A673 (cell line): ENCODE measurements at regions not wholly inside any gene's neighbourhood (a gene's known extent, or its start where the extent isn't known, plus 50 kb on each side); places are given as distances from the start of the nearest gene placed in this dataset.

Source experiments
- BruUV-seq: library from RNA; stranded (reverse); fragments of 400-500 nt; replicated peaks from 2 replicates; lab custom pipeline; 2021; lab: Mats Ljungman, UMichigan
- CTCF ChIA-PET: fragments of 300-600 bp; sonication (Branson Sonifier 250); formaldehyde crosslinking; loops from one replicate; lab custom pipeline; 2022; ENCODE audit warnings: antibody characterized with exemption; lab: Charles Lee
- POLR2A ChIA-PET: fragments of 300-600 bp; sonication (Branson Sonifier 250); formaldehyde crosslinking; loops from one replicate; lab custom pipeline; 2022; ENCODE audit warnings: antibody characterized with exemption; ENCODE audit not compliant: low non-redundant PET; lab: Charles Lee
- DNase-seq: peaks from one replicate; pipeline ENCODE4 v3.0.0-alpha.2; 2015; ENCODE audit warnings: low spot score
- H3K27ac ChIP-seq: fragments of 200-600 bp; sonication (generic); 2 replicates; pipeline ENCODE4 v1.5.1; 2016; ENCODE audit warnings: mixed run types, low read depth, mild to moderate bottlenecking, mixed read lengths, antibody characterized with exemption, low read length; ENCODE audit not compliant: poor library complexity, severe bottlenecking
- H3K27me3 ChIP-seq: fragments of 200-600 bp; sonication (generic); replicated peaks from 2 replicates; pipeline ENCODE4 v1.6.1; 2017; ENCODE audit warnings: mixed run types, low read depth, mild to moderate bottlenecking, mixed read lengths, antibody characterized with exemption, low read length; ENCODE audit not compliant: insufficient read depth, poor library complexity
- H3K36me3 ChIP-seq: fragments of 200-600 bp; sonication (generic); 2 replicates; pipeline ENCODE4 v1.6.1; 2016; ENCODE audit warnings: mixed run types, mild to moderate bottlenecking, mixed read lengths, antibody characterized with exemption, low read length; ENCODE audit not compliant: insufficient read depth, poor library complexity, severe bottlenecking
- H3K4me1 ChIP-seq: fragments of 200-600 bp; sonication (generic); 2 replicates; pipeline ENCODE4 v1.6.1; 2017; ENCODE audit warnings: mixed run types, mild to moderate bottlenecking, mixed read lengths, antibody characterized with exemption, low read length; ENCODE audit not compliant: insufficient read depth, poor library complexity, severe bottlenecking
- H3K4me3 ChIP-seq: fragments of 200-600 bp; sonication (generic); 2 replicates; pipeline ENCODE4 v1.5.1; 2016; ENCODE audit warnings: low read depth, mixed run types, mild to moderate bottlenecking, mixed read lengths, low read length; ENCODE audit not compliant: poor library complexity, severe bottlenecking
- H3K9me3 ChIP-seq: fragments of 200-600 bp; sonication (generic); 2 replicates; pipeline ENCODE4 v1.6.1; 2016; ENCODE audit warnings: mixed run types, low read depth, mild to moderate bottlenecking, mixed read lengths, antibody characterized with exemption, low read length; ENCODE audit not compliant: poor library complexity, severe bottlenecking
- EZH2 ChIP-seq: fragments of 200-600 bp; sonication (generic); IDR thresholded peaks from 2 replicates; pipeline ENCODE4 v1.6.1; 2017; ENCODE audit warnings: borderline replicate concordance, low read depth, mild to moderate bottlenecking, mixed read lengths, antibody characterized with exemption, low read length; ENCODE audit not compliant: poor library complexity, severe bottlenecking
- intact Hi-C: fragments of 100-400 bp; cut with micrococcal nuclease; formaldehyde crosslinking; loops from one replicate; pipeline ENCODE4 v1.10.0; 2022; ENCODE audit not compliant: unreplicated experiment
- TF ChIP-seq, protein P1 (sequence below): fragments of 300-800, 200-600 bp; sonication (generic); conservative IDR thresholded peaks from 2 replicates; pipeline ENCODE4 v1.5.1; 2017; ENCODE audit warnings: low read depth, mild to moderate bottlenecking, antibody characterized with exemption, low read length, moderate library complexity, mixed read lengths

DNA sequence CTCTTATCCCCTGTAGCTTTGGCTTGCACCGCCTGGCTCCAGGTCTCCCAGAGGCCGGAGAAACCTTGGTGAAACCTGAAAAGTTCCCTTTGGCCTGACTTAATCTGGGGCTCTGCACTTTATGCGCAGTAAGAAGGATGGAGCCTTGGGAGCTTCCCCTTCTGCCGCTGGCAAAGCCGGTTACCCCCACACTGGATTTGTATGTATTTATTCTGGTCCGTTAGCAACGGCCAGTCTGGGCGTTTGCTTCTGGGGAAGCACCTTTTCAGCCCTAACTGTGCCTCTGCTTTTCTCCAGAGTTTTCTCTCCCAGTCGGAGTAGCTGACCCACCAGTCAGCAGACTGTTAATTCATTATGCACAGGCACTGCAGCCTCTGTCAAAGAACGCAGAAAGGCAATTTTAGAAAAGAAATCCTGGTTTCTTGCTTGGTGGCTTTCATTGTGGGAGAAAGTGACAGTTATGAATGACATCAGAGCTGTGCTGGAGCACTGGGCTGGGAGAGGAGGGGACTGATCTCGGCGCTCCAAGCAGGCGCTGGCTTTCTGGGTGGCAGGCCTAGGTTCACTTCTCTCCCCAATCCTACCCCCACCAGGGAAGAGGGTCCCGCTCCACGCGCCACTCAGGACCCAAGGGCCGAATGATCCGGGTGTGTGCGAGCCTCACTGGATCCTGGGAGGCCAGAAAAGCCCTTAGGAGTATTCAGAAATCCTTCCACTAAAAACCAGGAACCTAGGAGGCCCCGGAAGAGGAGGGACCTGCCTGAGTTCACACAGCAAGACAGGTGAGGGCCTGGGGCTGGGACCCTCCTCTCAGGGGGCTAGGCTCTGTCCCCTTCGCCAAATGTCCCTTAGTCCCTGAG, 70.2 kb downstream of the RTL6 start:
- intact Hi-C loops = no loop called here
- Histone ChIP-seq H3K4me3 (no peak overlapping the region), H3K36me3 (no peaks in the 10 kb centered on the region), H3K4me1 (no peaks in the 10 kb centered on the region), H3K9me3 (no peaks in the 10 kb centered on the region), H3K27me3 (no peaks in the 10 kb centered on the region), H3K27ac (no peak overlapping the region)
- no TSS peak for BruUV-seq
- ChIA-PET CTCF (no interaction called here), POLR2A (no interaction called here)
- no peak for DNase-seq
- TF ChIP-seq EZH2 = no peak
- TF ChIP-seq, protein P1, sequence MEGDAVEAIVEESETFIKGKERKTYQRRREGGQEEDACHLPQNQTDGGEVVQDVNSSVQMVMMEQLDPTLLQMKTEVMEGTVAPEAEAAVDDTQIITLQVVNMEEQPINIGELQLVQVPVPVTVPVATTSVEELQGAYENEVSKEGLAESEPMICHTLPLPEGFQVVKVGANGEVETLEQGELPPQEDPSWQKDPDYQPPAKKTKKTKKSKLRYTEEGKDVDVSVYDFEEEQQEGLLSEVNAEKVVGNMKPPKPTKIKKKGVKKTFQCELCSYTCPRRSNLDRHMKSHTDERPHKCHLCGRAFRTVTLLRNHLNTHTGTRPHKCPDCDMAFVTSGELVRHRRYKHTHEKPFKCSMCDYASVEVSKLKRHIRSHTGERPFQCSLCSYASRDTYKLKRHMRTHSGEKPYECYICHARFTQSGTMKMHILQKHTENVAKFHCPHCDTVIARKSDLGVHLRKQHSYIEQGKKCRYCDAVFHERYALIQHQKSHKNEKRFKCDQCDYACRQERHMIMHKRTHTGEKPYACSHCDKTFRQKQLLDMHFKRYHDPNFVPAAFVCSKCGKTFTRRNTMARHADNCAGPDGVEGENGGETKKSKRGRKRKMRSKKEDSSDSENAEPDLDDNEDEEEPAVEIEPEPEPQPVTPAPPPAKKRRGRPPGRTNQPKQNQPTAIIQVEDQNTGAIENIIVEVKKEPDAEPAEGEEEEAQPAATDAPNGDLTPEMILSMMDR = no peak

DNA sequence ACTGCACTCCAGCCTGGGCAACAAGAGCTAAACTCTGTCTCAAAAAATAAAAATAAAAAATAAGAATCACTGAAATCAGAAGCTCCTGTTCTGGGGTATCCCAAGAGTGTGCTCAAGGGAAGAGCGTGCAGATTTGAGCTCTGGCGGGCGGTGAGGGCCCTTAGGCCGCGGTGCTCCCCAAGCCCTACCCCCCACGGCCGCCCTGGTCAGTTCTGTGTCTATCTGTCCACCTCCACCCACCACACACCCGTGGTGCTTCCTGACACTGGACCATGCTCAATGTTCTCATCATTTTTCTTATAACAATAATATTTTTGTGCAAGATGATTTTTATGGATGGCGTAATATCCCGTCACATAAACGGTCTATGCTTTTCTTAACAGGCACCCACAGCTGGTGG, 71.1 kb downstream of the RTL6 start:
- no peak for DNase-seq
- Histone ChIP-seq H3K4me1 (no peaks in the 10 kb centered on the region), H3K27me3 (no peaks in the 10 kb centered on the region), H3K4me3 (no peak overlapping the region), H3K27ac (no peak overlapping the region), H3K36me3 (no peaks in the 10 kb centered on the region), H3K9me3 (no peaks in the 10 kb centered on the region)
- no TSS peak for BruUV-seq
- ChIA-PET POLR2A (no interaction called here), CTCF (no interaction called here)
- no peak for TF ChIP-seq EZH2
- TF ChIP-seq, protein P1 = no peak
- intact Hi-C loops = no loop called here

DNA sequence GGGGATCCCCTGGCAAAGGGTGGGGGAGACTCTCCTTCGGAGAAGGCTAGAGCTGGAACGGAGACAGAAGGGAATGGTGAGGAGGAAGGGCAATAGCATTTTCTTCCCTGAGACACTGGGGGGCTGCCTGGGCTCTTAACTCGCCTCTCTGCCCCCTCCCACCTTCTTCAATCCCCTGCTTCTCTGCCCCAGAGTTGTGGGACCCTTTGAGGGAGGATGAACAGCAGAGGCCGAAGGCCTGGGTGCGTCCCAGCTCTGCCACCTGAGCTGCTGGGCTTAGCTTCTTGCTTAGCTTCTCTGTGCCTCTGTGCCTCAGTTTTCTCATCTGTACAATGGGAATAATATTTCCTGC, 72.4 kb downstream of the RTL6 start:
- no peaks in the 10 kb centered on the region for H3K27me3 ChIP-seq
- H3K9me3 ChIP-seq = no peaks in the 10 kb centered on the region
- TF ChIP-seq, protein P1 = no peak
- no peak for TF ChIP-seq EZH2
- H3K36me3 ChIP-seq = no peaks in the 10 kb centered on the region
- CTCF ChIA-PET = no interaction called here
- DNase-seq = no peak
- POLR2A ChIA-PET = no interaction called here
- BruUV-seq = no TSS peak
- H3K4me1 ChIP-seq = no peaks in the 10 kb centered on the region
- H3K27ac ChIP-seq = no peak overlapping the region
- intact Hi-C loops = no loop called here
- H3K4me3 ChIP-seq = no peak overlapping the region
